ENCODE measurements at regions not wholly inside any gene's neighbourhood (a gene's known extent, or its start where the extent isn't known, plus 50 kb on each side); places are given as distances from the start of the nearest gene placed in this dataset.
"Not testable (repeated sequence)": the region's sequence is repeated elsewhere in the genome, so short reads cannot be mapped to it uniquely, and the experiment has no call there.

DNA sequence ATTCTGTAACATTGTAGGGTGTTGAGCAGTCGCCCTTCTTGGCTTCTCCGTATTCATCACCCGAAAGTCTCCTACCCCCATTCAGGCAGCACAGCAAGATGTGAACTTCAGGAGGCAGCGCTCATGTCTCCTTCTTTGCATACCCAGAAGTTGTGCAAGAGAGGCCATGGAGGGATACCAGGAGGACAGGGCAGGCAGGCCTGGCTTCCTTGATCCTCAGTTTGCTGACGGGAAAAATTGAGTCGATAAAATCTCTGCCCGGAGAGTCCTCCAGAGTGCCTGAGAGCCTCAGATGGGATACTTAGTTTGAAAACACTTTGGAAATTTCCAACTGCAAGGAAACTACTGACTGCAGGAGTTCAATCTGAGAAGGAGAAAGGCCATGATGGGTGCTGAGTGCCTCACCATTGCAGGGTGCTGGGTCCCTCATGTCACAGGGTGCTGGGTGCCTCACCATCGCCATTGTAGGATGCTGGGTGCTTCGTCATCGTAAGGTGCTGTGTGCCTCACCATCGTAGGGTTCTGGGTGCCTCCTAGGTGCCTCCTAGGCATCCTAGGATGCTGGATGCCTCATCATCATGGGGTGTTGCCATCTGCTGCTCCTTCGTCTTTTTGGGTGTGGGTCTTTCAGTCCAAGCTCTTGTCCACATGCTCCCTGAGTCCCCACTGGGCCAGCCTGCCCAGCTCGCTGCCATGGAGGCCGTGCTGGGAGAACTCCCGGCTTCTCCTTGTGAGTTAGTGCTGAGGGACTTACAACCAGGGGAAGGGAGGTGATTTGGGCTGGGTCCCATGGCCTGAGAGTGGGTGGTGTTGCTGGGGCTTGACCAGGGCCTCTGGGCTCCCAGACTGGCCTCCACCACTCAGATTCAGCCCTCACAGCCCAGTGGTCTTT, 162.4 kb downstream of the DDX1 start:
- no peak for DNase-seq

DNA sequence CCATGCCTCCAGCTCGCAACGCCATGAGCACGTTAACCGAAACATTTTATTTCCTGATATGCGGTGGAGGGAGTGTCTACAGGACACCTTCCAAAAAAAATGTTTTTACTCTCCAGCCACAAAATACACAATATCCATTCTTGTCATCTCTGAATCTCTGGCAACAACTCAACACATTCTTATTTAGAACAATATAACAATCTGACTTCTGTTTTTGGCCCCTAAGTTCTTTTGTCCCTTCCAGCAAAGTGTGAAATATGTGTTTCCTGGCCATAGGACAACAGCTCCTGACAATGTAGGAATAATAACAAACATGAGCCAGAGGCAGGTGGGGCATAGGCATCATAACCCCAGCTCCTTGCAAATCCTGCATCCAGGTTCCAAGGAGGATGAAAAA, 163.0 kb downstream of the DDX1 start:
- DNase-seq, result no peak

DNA sequence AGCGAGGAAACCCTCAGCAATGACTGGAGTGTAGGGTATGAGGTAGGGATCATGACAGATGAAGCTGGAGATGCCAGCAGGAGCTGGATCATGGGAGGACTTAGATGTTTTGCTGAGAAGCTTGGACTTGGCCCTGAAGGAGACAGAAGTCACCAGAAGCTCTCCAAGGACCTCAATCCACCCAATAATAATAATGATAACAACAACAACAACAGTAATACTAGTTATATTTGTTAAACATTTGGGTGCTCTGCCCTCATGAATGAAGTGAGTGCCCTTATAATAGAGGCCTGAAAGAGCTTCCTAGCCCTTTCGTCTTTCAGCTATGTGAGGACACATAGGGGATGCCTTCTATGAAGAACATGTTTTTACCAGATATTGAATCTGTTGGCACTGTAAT, 163.9 kb downstream of the DDX1 start:
- no peak for DNase-seq

DNA sequence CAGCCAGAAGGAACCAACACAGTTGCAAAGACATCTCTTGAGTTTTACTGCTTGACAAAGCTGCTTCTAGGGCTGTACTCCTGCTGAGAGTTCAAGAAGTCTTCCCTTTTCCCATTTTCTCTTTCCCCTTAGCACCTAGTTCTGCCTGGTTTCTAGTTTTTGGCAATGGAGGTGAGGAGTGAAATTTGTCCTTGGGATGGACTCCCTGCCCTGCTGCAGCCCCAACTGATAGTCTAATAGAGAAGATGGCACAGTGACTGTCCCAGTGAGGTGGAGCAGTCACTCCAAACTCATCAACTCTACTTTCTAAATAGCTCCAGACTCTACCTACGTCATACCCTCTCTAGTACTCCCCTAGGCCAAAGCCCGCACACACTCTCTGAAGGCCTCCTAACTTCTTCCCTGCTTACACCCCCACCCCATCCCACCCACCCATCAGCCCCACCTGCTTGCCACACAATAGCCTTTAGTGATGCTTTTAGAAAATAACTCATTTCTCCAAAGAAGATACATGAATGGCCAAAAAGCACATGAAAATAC, 164.4 kb downstream of the DDX1 start:
- DNase-seq, result no peak

DNA sequence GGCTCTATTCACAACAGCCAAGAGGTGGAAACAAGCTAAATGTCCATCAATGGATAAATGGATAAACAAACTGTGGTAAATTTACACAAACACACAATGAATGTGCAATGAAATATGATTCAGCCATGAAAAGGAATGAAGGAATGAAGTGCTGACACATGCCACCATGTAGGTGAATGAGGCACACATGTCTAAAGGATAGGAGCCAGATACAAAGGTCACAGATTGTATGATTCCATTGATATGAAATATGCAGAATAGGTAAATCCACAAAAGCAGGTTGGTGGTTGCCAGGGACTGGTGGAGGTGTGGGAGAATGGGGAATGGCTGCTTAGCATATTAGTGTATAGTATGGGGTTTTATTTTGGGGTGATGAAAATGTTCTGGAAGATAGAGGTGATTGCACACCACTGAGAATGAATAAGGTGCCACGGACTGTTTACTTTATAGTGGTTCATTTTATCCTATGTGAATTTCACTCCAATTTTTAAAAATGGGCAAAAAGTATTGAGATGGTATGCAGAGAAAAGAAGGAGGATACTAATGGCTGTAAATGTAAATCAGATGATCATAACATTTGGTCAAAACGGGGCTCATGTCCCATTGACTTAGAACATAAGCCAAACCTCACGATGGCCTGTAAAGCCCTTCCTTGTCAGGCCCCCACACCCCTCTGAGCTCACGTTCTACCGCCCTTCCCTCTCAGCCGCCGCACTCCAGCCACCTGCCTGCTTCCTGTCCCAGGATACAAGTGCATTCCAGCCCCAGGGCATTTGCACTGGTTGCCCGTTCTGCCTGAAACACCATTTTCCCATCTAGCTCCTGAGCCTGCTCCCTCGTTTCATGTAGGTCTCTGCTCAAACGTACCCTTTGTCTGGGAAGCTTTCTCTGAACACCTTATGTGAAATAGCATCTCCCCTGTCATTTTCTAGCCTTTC, 165.5 kb downstream of the DDX1 start:
- no peak for DNase-seq

DNA sequence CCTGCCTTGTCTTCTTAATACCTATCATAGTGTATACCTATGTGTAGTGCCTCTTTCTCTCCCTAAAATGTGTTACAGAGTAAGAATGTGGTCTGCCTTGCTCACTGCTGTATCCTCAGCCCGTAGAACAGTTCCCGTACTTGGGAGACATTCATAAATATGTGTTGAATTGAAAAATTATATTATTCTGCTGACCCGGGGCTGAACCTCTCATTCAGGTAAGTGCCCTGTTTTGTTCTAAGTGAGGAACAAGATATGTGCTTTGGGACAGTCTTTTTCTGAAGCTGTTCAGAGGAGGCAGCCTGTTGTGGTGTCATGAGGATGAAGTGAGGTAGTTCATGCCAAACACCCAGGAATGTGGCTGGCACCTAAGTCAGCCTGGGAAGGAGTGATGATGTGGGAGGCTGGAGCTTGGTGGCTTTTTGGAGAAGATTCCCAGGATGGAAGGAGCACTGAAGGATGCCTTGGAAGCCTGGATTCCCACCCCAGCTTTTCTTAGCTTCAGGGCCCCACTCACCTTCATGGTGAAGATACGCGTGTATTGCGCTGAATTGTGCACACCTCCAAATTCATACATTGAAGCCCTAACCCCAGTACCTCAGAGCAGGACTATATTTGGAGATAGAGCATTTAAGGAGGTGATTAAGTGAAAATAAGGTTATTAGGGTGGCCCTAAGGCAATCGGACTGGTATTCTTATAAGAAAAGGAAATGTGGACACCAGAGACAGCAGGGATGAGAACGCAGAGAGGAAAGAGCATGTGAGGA, 166.3 kb downstream of the DDX1 start:
- no peak for DNase-seq

DNA sequence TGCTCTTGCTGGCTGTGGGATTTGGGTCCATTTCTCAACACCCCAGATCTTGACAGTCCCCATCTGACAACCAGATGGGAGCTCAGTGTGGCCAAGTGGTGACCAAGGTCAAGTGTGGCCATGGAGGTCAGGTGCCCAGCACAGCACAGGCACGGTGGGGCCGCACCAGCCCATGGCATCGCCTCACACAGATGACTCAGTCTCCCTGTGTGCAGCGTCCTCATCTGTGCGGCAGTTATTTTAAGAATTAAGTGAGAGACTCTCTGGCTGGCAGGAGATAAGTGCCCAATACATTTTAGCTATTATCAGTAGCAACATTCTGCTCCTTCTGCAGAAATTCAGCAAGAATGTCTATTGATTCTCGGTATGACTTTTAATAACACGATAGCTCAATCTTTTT, 167.2 kb downstream of the DDX1 start:
- DNase-seq, result no peak

DNA sequence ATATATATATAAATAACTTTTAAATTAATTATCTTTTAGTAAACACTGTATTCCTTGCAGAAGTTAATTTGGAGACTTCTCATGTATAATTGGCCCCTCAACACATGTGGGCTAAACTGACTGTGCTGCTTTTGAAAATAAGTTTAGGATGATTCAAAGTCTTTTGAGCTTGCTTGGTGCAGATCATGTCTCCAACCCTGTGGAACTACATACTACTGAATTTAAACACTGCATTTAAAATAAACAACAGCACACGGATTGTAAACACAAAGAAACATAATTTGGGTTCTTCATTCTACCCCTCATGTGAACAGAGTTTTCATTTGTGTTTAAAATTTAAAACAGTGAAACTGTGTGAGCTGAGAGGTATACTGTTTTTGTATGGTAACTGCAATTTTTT, 167.7 kb downstream of the DDX1 start:
- no peak for DNase-seq

DNA sequence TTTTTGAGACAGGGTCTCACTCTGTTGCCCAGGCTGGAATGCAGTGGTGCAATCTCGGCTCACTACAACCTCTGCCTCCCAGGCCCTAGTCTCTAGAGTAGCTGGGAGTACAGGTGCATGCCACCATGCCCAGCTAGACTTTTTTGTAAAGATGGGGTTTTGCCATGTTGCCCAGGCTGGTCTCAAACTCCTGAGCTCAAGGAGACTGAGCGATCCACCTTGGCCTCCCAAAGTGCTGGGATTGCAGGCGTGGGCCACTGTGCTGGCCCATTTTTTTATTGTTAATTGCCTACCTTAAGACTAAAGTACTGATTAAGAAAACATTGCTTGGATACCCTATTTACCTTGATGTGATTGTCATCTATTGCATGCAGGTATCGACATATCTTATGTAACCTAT, 168.1 kb downstream of the DDX1 start:
- DNase-seq, result not testable (repeated sequence)

DNA sequence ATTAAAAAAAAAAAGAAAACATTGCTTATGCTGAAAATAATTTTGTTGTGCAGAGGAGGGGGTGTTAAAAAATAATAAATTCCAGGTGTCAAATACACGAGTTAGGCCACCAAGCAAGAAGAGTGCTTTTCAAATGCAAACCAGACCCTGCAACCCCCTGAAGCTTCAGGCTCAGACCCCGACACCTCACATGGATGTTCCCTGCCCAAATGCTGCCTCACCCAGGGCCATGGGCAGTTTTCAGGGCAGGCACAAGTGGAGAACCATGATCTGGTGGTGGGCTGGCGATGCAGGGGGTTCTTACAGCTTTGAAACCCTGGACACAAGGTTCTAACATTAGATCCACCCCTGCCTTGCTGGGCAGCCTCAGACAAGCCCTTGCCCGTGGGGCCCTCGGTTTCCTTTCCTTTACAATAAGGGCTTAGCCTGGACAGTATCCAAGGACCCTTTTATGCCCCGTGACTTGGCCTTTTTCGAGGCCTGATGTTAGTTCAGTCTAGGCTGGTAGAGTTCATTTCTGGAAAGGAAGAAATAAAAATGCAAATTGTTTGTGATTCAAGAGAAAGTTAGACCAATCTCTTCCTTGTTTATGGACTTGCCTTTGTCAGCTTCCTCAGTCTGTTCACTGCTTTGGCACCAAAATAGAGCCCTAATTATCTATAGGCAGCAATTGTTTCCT, 168.7 kb downstream of the DDX1 start:
- DNase-seq, result no peak

DNA sequence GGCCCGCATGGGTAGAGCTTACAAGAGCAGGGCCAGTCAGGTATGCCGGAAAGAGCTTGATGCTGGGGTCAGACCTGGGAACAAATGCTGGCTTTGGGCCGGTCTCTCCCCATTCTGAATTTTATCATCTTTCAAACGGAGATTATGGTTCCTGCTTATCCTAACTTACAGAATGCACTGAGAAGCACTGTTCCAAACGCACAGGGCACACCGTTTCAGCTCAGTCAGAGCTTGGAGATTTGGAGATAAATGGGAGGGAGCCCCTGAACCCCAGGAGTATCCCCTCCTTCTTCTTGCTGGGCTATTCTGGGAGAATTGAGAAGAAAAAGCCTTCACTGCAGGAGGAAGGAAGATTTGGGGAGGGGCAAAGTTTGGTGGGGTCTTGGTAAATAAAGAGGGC, 169.4 kb downstream of the DDX1 start:
- no peak for DNase-seq

DNA sequence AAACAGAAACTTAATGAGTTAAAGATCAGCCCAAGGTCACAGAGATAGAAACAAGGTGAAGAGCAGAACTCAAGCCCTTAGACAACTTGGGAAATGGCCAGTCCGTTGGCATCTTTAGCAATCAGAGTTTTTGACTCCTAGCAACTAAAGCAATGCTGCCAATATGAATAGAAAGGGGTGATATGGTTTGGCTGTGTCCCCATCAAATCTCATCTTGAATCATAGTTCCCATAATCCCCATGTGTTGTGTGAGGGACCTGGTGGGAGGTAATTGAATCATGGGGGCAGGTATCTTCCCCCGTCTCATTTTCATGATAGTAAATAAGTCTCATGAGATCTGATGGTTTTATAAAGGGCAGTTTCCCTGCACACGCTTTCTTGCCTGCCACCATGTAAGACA, 170.2 kb downstream of the DDX1 start:
- DNase-seq, result no peak

DNA sequence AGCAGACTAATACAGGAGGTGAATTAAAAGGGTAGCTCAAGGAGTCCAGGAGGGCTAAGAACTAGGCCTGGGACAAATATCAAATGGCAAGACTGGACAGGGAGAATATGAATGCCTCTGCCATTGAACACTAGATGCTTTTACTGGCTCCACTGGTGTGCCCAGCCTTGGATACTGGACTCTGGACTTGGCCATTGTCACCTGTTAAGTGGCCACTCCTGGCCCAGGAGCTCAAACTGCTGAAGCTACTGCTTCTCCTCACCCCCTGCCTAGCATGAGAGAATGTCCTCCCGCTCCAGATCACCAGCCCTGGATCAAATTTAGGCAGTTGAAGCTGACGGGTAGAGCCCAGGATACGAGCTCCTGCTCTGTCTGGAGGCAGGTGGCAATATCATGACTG, 170.8 kb downstream of the DDX1 start:
- DNase-seq, result no peak

DNA sequence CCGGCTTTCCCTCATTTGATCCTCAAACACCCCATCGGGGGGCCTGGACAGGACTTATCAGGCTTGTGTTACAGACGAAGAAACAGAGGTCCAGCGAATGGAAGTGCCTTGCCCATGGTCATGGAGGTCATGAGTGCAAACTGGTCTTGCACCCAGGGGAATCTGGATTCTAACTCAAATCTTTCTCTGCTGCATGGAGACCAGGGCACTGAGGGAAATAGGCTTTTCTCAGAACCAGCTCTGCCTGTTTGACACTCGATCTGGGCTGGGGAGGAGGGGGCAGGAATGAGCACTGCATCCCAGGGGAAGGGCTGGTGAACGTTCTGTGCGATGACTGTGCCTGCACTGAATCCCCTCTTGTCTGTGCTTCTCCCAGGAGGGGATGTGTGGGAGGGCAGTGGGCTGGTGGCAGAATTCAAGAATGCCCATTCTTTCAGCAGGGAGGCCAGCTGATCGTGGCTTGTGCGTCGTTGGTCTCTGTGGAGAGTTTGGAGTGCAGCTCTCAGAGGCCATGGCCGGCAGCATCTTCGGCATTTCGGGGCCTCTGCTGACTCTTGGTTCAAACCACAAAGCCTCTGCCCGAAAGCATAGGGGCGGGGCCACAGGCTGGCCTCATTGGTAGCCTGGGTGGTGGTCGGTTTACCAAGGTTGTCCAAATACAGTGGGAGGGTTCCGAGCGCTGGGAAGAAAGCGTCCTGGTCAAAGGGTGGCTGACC, 171.6 kb downstream of the DDX1 start:
- no peak for DNase-seq

DNA sequence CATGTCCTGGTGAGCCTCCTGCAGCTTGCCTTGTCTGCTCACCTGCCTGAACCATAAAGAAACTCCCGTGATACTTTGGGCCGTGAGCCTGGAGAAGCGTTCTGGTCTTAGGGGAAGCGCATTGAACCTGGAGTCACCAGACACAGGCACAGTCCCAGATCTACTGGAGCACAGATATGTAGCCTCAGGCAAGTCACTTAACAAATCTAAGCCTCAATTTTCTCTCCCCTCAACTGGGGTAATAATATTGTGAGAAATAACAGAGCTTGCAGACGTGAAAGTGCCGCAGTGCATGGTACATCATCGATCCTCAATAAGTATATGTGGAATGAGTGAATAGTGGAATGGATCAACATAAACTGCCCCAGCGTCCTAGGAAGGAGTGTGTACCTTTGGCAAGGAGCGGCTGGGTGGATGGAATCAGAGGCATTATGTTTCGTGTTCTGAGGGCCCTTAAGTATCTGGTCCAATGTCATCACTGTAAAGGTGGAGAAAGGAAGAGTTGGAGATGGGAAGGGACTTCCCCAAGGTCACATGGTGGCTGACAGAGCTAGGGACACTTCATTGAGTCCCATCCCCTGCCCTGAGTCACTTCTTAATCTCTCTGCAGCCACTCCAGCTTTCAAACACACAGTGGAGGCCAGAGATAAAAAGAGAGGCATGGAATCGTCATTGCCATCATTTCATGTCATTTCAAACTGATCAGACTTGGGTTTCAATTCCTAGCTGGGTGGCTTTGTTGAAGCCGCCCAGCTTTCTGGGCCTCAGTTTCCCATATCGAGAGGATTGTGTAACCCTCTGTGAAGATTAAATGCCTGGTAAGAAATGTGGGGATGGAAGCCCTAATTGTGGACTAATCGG, 172.4 kb downstream of the DDX1 start:
- no peak for DNase-seq

DNA sequence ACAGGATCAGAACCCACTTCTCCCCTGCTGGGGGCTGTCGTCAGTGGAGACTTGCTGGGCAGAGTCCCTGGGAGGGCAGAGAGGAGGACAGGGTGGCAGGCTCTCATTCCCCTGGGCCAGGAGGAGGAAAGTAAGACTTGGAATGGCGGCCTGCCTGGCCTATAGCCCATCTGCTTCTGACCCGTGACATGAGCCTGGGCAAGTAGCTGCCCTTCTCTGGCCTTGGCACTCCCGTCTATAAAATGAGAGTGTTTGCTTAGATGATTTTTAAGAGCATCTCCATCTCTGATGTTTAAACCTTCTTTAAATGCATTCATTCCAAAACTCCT, 173.0 kb downstream of the DDX1 start:
- no peak for DNase-seq

DNA sequence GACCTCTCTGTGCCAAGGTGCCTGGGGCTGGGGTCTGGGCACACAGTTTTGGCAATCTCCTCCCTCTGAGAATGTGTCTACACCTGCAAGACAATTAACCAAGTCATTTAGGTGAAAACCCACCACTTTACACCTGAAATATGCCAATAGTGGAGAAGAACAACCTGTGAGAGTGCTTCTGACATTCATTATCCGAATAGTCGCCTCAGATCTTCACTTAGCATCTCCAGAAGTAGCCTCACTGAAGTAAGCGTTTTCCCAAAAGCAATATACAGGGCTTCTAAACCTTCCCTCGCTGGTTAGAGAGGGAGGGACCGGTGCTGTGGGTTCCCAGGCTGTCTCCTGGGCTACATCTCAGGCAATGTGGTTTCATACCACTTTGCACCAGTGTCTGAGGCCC, 173.5 kb downstream of the DDX1 start:
- no peak for DNase-seq

DNA sequence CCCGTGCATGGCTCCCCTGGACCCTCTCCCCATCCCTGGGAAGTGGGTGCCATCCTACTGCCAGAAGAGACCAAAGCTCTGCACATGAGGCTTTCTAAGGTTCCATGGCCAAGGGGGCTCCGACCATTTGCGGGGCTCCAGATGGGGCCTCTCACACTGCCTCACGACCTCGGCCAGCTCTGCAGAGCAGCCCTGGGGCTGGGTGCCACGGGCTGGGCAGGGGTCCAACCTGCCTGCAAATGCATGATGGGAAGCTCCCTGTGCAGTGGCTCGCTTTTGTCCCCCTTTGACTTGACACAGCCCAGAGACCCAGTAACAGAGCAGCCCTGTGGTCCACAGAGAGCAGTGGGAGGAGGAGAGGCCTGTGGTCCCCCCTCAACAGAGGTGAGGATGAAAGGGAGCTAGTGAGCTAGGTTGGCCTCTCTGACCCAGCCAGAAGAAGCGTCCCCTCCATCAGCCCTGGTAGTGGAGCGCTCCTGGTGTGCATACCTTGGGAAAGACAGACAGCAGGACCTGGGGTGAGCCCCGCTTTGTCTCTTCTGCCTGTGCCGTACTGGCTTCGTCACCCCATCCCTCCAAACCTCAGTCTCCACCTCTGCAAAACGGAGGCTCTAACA, 174.1 kb downstream of the DDX1 start:
- no peak for DNase-seq

DNA sequence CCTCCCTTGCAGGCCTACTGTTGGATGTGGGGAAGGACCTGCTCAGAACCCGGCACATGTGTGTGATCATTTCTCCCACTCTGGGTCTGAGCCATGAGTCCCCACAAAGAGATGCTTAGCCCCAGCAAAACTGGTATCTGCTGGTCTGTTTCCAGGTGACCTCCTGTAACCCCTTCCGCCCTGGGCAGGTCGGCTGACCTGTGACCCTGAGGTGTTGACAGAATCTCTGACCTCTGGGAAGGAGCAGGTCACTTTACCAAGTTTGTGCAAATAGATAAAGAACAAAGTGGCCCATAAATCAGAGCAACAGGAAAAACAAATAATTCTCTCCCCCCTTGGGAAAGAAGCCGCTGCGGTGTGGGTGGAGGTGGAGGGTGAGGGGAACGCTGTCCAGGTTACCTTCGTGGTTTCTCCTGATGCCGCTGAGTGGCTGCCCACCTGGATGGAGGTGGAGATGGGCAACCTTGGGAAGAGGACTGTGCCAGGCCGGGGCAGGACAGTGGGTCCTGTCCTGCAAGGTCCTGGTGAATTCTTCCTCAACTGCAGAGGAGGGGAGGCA, 174.0 kb upstream of the MYCN start:
- DNase-seq, result no peak
